GM21381 (cell line): ENCODE measurements at regions not wholly inside any gene's neighbourhood (a gene's known extent, or its start where the extent isn't known, plus 50 kb on each side); places are given as distances from the start of the nearest gene placed in this dataset.
"Not testable (repeated sequence)": the region's sequence is repeated elsewhere in the genome, so short reads cannot be mapped to it uniquely, and the experiment has no call there.

Experiments
- ATAC-seq: cut with Tn5 transposase; IDR thresholded peaks from one replicate; pipeline ENCODE4 v1.9.1; 2021; ENCODE audit warnings: mild to moderate bottlenecking, moderate library complexity; ENCODE audit not compliant: unreplicated experiment

DNA sequence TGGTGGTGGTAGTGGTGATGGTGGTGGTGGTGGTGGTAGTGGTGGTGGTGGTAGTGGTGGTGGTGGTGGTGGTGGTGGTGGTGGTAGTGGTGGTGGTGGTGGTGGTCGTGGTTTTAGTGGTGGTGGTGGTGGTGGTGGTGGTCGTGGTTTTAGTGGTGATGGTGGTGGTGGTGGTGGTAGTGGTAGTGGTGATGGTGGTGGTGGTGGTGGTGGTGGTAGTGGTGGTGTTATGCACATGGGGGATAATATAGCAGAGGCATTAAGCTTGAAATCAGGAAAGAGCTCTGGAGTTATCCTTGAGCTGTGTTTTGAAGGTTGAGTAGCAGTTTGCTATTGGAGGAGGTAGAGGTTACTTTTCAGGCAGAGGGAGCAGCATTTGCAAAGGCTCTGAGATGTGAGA lies 94.6 kb upstream of the TPTE start:
- not testable (repeated sequence) for ATAC-seq

DNA sequence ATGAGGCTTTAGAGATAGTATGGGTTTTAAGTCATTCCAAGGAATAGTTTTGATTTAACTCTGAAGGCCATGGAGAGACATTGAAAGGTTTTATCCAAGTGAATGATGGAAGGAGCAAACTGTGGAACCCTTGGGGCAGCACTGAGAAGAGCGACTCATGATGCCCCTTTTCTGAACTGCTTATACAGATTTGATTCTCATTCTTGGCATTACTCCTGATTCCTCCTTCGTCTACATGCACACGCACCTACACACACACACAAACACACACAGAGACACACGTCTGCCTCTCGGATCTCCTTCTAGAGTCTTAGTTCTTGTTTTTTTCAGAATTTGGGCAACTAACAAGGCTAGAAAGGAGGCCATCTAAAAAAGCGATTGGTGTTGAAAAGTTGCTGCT lies 94.1 kb upstream of the TPTE start:
- not testable (repeated sequence) for ATAC-seq

DNA sequence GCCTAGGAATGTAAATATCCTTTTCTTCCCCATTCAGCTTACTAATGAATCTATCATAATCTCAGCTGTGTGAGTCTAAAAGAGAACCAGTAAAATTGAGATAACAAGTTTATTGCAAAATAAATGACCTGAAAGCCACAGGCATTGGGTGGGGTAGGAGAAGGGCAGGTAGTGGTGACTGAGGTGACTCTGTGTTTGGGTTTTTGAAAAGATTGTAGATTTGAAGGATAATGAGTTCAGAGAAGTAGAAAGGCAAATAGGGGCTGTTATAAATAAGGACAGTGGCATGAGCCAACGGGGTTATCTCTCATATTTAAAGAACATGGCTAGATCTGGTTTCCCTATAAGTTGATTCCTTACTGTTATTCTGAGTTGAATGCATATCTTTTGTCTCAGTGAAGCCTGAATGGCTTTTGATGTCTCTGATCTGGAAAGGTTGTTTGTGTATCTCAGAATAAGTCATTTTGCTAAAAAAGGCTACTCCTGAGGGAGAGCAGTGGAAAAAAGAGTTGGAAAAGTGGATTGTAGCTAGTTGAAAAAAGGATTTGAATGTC lies 92.3 kb upstream of the TPTE start:
- not testable (repeated sequence) for ATAC-seq

DNA sequence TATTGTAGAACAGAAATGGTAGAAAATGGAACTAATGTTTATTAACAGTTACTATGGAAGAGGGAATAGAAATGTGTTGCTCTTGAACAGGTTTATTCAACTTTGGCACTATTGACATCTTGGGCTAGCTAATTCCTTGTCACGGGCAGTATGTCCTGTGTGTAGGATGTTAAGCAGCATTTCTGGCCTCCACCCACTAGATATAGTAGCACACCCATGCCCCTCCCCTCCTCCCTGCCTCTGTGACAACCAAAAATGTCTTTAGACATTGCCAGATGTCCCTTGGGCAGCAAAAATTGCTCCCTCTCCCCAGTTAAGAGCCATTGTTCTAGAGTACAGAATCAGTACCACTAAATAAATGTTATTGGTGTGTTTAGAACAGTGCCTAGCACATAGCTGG lies 91.4 kb upstream of the TPTE start:
- ATAC-seq, result no peak

DNA sequence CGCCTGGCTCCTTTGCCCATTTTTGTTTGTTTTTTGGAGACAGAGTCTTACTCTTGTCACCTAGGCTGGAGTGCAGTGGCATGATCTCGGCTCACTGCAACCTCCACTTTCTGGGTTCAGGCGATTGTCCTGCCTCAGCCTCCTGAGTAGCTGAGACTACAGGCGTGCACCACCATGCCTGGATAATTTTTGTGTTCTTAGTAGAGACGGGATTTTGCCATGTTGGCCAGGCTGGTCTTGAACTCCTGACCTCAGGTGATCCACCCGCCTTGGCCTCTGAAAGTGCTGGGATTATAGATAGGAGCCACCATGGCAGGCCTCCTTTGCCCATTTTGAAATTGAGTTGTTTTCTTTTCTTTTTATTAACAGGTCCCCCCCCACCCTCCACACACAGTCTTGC lies 89.4 kb upstream of the TPTE start:
- not testable (repeated sequence) for ATAC-seq

DNA sequence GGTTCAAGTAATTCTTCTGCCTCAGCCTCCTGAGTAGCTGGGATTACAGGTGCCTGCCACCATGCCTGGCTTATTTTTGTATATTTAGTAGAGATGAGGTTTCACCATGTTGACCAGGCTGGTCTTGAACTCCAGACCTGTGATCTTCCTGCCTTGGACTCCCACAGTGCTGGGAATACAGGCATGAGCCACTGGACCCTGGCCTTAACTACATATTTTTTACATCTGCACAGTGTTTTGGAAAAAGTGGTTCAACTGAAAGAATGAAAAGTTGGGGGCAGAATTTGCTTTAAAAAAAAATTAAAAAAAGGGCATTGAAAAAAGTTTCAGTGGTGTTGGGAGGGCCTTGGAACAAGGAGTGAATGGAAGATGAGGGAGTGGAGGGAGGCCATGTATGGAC lies 88.9 kb upstream of the TPTE start:
- ATAC-seq, result not testable (repeated sequence)

DNA sequence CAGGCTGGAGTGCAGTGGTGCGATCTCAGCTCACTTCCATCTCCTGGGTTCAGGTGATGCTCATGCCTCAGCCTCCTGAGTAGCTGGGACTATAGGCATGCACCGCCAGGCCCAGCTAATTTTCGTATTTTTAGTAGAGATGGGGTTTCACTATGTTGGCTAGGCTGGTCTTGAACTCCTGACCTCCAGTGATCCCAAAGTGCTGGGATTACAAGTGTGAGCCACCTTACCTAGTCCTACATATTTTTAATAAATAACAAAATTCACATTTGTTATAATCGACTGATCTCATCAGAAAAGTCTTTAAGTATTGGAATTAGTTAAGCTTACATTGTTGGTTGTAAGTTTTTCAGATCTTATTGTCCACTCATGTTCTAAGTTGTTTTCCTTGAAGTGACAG lies 83.4 kb upstream of the TPTE start:
- not testable (repeated sequence) for ATAC-seq

DNA sequence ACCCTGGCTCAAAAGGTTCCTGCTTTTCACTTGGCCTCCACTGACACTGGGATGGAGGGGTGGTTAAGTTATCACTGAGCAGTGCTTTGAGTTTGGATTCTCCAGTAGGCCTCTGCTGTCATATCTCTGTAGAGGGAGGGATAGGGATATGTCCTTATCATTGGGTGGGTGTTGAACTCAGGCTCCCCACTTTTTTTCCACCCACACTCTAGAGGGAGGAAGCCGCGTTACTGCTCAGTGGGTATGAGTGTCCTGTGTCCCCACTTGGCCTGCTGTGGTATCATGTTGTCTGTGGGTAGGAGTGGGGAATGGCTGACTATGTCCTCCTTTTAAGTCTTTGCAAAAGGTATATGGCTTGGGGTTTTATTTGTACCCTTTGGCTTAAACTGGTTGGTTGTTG lies 80.7 kb upstream of the TPTE start:
- ATAC-seq, result not testable (repeated sequence)

DNA sequence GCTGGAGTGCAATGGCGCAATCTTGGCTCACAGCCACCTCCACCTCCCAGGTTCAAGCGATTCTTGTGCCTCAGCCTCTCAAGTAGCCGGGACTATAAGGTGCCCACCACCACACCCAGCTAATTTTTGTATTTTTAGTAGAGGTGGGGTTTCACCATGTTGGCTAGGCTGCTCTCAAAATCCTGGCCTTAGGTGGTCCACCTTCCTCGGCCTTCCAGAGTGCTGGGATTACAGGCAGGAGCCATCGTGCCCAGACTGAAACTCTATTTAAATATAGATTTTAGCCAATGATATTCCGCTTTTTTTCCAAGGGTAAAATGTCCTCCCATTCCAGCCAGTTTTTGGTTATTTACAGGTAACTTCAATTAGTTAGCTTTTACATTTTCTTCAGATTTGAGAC lies 79.4 kb upstream of the TPTE start:
- not testable (repeated sequence) for ATAC-seq

DNA sequence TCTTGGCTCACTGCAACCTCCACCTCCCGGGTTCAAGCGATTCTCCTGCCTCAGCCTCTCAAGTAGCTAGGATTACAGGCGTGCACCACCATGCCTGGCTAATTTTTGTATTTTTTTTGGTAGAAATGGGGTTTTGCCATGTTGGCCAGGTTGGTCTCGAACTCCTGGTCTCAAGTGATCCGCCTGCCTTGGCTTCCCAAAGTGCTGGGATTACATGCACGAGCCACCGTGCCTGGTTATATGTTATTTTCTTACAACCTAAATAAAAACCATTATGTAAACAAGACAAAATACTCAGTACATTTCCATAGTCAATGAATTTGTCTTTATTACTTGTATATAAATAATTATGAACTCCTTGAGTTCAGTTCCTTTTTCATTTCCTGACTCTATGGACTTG lies 75.7 kb upstream of the TPTE start:
- ATAC-seq, result not testable (repeated sequence)

DNA sequence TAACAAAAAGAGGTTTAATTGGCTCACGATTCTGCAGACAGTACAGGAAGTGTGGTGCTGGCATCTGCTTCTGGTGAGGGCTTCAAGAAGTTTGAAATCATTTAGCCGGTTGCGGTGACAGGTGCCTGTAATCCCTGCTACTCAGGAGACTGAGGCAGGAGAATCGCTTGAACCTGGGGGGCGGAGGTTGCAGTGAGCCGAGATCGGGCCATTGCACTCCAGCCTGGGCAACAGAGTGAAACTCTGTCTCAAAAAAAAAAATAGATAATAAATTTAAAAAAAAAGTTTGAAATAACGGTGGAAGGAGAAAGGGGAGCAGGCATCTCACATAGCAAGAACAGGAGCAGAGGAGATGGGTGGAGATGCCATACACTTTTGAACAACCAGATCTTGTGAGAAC lies 71.9 kb upstream of the TPTE start:
- not testable (repeated sequence) for ATAC-seq

DNA sequence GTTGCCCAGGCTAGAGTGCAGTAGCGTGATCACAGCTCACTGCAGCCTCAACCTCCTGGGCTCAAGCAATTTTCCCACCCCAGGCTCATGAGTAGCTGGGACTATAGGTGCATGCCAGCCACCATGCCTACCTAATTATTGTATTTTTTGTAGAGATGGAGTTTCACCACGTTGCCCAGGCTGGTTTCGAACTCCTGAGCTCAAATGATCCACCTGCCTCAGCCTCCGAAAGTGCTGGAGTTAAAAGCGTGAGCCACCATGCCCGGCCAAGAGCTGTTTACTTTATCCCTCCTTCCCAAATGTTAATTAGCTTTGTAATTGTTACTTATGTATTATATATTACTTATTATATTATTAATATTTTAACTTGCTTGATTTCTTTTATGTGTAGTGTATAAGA lies 70.1 kb upstream of the TPTE start:
- ATAC-seq, result not testable (repeated sequence)

DNA sequence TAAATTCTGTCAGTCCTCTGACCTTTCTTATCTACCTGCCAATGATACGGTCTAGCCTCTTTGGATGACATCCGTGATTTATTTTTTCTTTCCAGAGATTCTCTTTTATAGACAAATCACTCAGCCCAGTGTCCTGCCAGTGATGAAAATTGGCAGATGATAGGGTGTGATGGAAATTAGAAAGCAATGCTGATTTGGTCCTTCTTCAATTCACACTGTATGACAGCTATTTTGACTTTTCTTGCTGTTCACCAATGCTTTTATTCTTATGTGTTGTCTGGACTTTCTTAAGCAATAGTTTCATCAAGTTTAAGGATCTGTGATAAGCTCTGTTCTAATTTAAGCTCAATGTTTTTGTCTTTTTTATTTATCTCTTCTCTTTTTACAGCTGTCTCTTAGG lies 63.6 kb upstream of the TPTE start:
- ATAC-seq, result not testable (repeated sequence)

DNA sequence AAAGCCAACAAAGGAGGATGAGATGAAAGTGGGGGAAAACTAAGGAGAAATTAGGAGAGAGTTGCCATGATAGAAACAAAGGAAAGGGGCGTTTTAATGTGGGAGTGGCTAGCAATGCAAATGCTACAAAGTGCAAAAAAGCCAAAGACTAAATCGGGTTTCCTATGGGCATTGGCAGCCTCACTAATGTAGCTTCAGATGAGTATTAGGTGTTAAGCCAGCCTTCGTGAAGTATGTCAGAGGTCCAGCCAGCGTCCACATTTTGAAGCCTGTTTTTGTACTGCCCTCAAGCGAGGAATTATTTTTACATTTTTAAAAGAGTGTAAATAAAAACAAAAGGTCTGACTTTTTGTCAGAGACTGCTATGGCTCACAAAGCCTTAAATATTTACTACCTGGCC lies 60.4 kb upstream of the TPTE start:
- ATAC-seq, result not testable (repeated sequence)

DNA sequence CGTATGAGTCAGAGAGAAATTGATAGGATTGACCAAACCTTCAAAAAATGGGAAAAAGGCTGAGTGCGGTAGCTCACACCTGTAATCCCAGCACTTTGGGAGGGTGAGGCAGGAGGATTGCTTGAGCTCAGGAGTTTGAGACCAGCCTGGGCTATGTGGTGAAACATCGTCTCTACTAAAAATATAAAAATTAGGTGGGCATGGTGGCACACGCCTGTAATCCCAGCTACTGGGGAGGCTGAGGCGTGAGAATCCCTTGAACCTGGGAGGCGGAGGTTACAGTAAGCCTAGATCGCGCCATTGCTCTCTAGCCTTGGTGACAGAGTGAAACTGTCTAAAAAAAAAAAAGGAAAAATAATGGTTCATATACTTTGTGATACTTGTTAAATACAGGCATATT lies 59.9 kb upstream of the TPTE start:
- ATAC-seq, result not testable (repeated sequence)

DNA sequence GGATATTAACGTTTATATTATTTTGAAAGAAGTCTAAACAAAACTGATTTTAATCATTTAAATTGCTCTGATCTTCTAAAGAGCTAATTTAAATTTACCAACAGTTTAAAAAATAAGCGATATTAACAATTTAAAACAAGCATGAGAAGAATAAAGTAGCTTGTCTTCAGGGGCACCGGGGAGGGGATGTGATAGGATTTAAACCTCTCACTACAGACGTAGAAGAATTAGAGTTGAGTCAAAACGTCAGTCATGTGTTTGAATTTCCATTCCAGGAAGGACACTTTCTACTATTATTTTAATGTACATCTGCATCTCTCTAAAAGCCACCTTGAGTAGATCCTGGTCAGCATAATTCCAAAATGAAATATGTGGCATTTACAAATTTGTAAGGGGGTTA lies 58.2 kb upstream of the TPTE start:
- no peak for ATAC-seq

DNA sequence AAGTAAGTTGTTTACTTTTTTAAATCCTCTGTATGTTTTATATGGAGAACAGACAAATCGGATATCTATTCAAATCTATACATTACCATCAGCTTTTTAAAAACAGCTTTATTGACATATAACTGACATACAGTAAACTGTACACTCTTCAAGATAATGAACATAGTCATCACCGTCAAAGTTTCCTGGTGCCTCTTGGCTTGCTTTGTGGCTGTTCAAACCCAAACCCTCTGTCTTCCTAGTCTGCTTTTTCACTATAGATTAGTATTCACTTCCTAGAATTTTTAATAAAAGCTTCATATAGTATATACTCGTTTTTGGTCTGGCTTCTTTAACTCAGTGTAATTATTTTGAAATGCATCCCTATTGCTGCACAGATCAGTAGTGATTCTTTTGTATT lies 56.4 kb upstream of the TPTE start:
- ATAC-seq, result no peak

DNA sequence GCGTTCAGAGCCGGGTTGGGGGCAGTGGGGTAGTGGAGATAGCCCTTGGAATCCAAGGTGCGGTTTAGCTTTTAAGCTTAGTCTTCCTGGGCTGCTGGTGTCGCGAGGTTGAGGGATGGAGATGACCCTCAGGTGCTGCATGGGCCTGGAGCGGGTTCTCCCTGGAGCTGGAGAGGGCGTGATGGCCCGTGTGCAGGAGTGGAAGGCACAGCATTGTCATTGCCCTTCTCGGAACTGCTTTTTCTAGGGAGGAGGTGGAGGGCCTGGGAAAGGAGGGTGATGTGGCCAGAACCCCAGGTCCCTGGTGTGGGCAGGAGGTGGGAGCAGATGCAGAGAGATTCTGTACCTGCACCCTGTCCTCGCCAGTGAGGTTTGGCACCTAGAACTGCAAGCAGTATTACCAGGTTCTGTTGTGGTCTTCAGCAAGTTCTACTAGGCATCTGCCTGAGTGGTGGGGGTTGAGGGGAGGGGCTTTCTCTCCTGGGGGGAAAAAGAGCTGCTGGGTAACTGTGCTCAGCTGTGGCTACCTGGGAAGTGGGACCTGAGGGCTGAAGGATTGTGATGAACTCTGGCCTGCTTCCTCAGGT lies 55.8 kb upstream of the TPTE start:
- ATAC-seq, result not testable (repeated sequence)

DNA sequence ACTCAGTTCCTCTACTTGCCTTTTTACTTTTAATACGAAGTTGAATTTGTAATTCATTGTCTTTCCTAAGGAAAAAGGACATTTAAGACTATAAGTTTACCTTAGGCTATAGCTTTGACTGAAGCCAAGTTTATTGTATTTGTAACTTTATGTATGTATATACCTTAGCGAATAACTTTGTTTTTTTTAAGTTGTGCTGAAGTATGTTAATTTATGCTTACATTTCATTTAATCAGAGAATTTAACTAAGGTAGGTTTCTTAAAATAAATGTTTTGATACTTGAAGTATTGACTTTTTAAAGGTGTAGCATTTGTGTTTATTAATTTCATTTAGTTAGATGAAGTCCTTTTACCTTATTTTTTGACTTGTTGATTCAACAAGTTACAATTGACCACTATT lies 55.2 kb upstream of the TPTE start:
- ATAC-seq, result no peak
